ENCODE measurements at regions not wholly inside any gene's neighbourhood (a gene's known extent, or its start where the extent isn't known, plus 50 kb on each side); places are given as distances from the start of the nearest gene placed in this dataset.

DNA sequence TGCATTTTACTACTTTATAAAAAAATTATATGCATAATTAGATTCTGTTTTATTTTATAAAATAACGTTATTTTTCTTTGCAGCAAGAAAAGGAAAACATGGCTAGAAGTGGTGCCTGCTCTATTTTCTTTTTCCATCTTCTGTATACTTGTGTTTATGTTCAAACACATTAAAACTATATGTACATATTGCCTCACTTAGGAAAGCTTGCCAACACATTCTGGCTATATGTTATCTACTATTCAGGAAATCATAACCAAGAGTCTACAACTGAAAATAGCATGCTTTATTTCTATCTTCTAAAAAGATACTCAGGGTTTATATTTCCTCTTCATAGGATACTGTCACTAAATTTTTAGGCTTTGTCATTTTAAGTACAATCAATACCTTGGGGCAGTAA is 90.2 kb upstream of the KCNMB2 start:
- TF ChIP-seq FOXK1 (CRISPR knock-in tag; IDR thresholded peaks at IDR 0.05) (no peak), CREM (CRISPR knock-in tag; IDR thresholded peaks at IDR 0.05) (no peak)
- TF ChIP-seq, protein P1, sequence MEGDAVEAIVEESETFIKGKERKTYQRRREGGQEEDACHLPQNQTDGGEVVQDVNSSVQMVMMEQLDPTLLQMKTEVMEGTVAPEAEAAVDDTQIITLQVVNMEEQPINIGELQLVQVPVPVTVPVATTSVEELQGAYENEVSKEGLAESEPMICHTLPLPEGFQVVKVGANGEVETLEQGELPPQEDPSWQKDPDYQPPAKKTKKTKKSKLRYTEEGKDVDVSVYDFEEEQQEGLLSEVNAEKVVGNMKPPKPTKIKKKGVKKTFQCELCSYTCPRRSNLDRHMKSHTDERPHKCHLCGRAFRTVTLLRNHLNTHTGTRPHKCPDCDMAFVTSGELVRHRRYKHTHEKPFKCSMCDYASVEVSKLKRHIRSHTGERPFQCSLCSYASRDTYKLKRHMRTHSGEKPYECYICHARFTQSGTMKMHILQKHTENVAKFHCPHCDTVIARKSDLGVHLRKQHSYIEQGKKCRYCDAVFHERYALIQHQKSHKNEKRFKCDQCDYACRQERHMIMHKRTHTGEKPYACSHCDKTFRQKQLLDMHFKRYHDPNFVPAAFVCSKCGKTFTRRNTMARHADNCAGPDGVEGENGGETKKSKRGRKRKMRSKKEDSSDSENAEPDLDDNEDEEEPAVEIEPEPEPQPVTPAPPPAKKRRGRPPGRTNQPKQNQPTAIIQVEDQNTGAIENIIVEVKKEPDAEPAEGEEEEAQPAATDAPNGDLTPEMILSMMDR (IDR thresholded peaks at IDR 0.05): no peak
